ENCODE measurements at regions not wholly inside any gene's neighbourhood (a gene's known extent, or its start where the extent isn't known, plus 50 kb on each side); places are given as distances from the start of the nearest gene placed in this dataset.

- no peak for FAIRE-seq
Measured at GRCh38 chr3:177928172-177928873, 607.9 kb upstream of the KCNMB2 start.

GRCh38 chr3:177929310-177929709 is 606.9 kb upstream of the KCNMB2 start:
- no peak for FAIRE-seq

- no peak for FAIRE-seq
Measured at GRCh38 chr3:177930771-177931170, 605.5 kb upstream of the KCNMB2 start.

GRCh38 chr3:177931346-177931745 is 604.9 kb upstream of the KCNMB2 start:
- FAIRE-seq, result no peak

- peak; percentile 66 for FAIRE-seq
Measured at GRCh38 chr3:177932346-177932745, 603.9 kb upstream of the KCNMB2 start.

GRCh38 chr3:177932750-177933660 is 603.2 kb upstream of the KCNMB2 start:
- peak; percentile 43 for FAIRE-seq

- FAIRE-seq, result no peak
Measured at GRCh38 chr3:177934001-177934891, 602.0 kb upstream of the KCNMB2 start.

GRCh38 chr3:177935047-177935446 is 601.2 kb upstream of the KCNMB2 start:
- no peak for FAIRE-seq

GRCh38 chr3:177936721-177937120 is 599.5 kb upstream of the KCNMB2 start:
- FAIRE-seq, result no peak

- no peak for FAIRE-seq
Measured at GRCh38 chr3:177942911-177943310, 593.3 kb upstream of the KCNMB2 start.

- no peak for FAIRE-seq
Measured at GRCh38 chr3:177944228-177944661, 592.0 kb upstream of the KCNMB2 start.

- FAIRE-seq, result no peak
Measured at GRCh38 chr3:177946048-177946447, 590.2 kb upstream of the KCNMB2 start.

- FAIRE-seq, result peak; percentile 8
Measured at GRCh38 chr3:177946497-177946896, 589.7 kb upstream of the KCNMB2 start.

GRCh38 chr3:177946936-177947335 is 589.3 kb upstream of the KCNMB2 start:
- peak; percentile 26 for FAIRE-seq

- FAIRE-seq, result no peak
Measured at GRCh38 chr3:177947901-177948300, 588.3 kb upstream of the KCNMB2 start.

- FAIRE-seq, result no peak
Measured at GRCh38 chr3:177948716-177949425, 587.4 kb upstream of the KCNMB2 start.

- no peak for FAIRE-seq
Measured at GRCh38 chr3:177959188-177959587, 577.0 kb upstream of the KCNMB2 start.

GRCh38 chr3:177960014-177960413 is 576.2 kb upstream of the KCNMB2 start:
- FAIRE-seq, result no peak

GRCh38 chr3:177960722-177961121 is 575.5 kb upstream of the KCNMB2 start:
- FAIRE-seq, result no peak

GRCh38 chr3:177961784-177962183 is 574.5 kb upstream of the KCNMB2 start:
- no peak for FAIRE-seq

- FAIRE-seq, result no peak
Measured at GRCh38 chr3:177966493-177966892, 569.7 kb upstream of the KCNMB2 start.

GRCh38 chr3:177968891-177969290 is 567.3 kb upstream of the KCNMB2 start:
- no peak for FAIRE-seq

Measured in endometrium (tissue), 2 donors.